Neutrophil (primary cell): ENCODE measurements at regions not wholly inside any gene's neighbourhood (a gene's known extent, or its start where the extent isn't known, plus 50 kb on each side); places are given as distances from the start of the nearest gene placed in this dataset.
"Not testable (repeated sequence)": the region's sequence is repeated elsewhere in the genome, so short reads cannot be mapped to it uniquely, and the experiment has no call there.

Experiments
- H3K27ac ChIP-seq: fragments of 200-600 bp; sonication (generic); 2 replicates; pipeline ENCODE4 v1.5.1; 2016; ENCODE audit warnings: mild to moderate bottlenecking, moderate library complexity
- H3K27me3 ChIP-seq: fragments of 200-600 bp; sonication (generic); 2 replicates; pipeline ENCODE4 v1.6.0; 2016; ENCODE audit warnings: mild to moderate bottlenecking
- H3K36me3 ChIP-seq: fragments of 200-600 bp; sonication (generic); 2 replicates; pipeline ENCODE4 v1.5.1; 2017
- H3K4me1 ChIP-seq, 2 experiments: fragments of 200-600 bp in 1 of 2; sonication (generic) in 1 of 2; 1 replicate in 1 of 2; 2 replicates in 1 of 2; pipeline versions ENCODE4 v1.5.1 to v1.6.1; 2013 to 2016; ENCODE audit warnings: low read depth in 1 of 2, low read length in 1 of 2, mild to moderate bottlenecking in 1 of 2, moderate library complexity in 1 of 2; ENCODE audit not compliant: control insufficient read depth in 1 of 2, insufficient read depth in 1 of 2
- H3K4me3 ChIP-seq, 2 experiments: fragments of 200-600 bp in 1 of 2; sonication (generic) in 1 of 2; 1 replicate in 1 of 2; 2 replicates in 1 of 2; pipeline ENCODE4 v1.5.1; 2013 to 2016; ENCODE audit warnings: low read depth in 1 of 2, low read length in 1 of 2, mild to moderate bottlenecking in 1 of 2, moderate library complexity in 1 of 2
- H3K9me3 ChIP-seq: fragments of 200-600 bp; sonication (generic); 2 replicates; pipeline ENCODE4 v1.5.1; 2016
- TF ChIP-seq, protein P1 (sequence below): fragments of 200-600 bp; sonication (generic); IDR thresholded peaks from 2 replicates; pipeline ENCODE4 v1.5.1; 2016; ENCODE audit warnings: antibody characterized with exemption

DNA sequence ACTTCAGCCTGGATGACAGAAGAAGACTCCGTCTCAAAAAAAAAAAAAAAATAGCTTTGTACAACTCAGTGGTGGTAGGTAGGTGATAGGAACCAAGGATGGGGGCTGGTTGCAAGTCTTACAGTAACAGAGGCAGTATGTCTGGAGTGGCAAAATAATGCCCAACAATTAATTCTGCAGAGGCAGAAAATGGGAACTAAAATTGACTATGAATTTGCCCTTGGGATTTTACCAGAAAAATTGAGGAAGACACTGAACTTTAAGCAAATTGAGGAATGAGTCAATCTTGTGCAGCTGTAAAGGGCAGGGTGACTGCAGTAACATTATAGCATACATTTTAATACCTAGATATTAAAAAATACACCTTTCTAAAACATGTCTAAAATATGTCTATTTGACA is 116.1 kb upstream of the FOXN2 start:
- Histone ChIP-seq H3K36me3 (no peaks in the 10 kb centered on the region), H3K4me1 (peaks cover 35 to 36% of the 10 kb centered on the region in 2 experiments), H3K9me3 (no peaks in the 10 kb centered on the region), H3K27me3 (no peaks in the 10 kb centered on the region), H3K27ac (peak overlapping the region; percentile 35), H3K4me3 (no peak overlapping the region)
- TF ChIP-seq, protein P1, sequence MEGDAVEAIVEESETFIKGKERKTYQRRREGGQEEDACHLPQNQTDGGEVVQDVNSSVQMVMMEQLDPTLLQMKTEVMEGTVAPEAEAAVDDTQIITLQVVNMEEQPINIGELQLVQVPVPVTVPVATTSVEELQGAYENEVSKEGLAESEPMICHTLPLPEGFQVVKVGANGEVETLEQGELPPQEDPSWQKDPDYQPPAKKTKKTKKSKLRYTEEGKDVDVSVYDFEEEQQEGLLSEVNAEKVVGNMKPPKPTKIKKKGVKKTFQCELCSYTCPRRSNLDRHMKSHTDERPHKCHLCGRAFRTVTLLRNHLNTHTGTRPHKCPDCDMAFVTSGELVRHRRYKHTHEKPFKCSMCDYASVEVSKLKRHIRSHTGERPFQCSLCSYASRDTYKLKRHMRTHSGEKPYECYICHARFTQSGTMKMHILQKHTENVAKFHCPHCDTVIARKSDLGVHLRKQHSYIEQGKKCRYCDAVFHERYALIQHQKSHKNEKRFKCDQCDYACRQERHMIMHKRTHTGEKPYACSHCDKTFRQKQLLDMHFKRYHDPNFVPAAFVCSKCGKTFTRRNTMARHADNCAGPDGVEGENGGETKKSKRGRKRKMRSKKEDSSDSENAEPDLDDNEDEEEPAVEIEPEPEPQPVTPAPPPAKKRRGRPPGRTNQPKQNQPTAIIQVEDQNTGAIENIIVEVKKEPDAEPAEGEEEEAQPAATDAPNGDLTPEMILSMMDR, result no peak

DNA sequence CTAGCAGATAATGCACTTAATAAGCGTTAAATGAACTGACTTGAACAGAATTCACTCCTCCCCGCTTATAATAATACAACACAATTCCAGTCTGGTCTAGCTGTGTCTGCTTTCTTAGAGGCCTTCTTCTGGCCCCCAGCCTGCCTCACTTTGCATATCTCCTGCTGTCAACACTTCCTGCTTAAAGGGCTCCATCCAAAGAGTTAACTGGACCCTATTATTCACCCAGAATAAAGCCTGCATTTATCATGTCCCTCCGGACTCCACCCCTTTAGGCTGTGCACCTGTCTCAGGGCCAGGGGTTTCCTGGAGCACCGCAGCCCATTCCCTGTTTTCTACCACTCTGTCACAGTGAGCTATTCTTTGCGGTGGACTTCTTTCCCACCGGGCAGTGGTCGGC is 115.4 kb upstream of the FOXN2 start:
- no peaks in the 10 kb centered on the region for H3K27me3 ChIP-seq
- H3K9me3 ChIP-seq, result no peaks in the 10 kb centered on the region
- TF ChIP-seq, protein P1, result no peak

DNA sequence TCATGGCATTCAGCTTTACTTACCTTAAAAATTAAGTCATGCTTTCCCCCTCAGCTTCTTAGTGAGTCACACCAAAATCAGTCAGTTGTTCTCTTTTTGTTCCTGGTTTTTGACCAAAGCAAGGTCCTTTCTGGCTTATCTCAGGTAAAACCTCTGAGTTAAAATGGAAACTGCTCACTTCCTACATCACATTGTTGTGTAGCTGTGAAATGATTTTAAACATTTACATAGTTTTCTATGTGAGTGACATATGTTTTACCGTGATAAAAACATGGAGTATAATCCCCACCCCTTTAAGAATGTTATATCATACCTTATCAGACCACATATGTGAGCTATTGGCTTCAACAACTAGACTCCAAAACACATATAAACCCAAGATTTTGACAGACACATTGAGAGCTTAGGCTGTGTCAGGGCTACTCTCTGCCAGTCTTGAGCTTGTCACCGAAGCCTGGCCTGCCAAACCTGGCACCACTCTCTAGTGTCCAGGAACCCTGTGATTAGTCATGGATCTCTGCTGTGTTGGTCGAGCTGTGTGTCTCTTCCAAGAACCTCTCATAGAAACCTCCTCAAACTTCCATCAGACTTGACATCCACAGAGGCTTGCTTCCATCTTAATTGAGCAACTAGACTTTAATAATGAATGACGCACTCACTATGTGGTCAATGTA is 113.7 kb upstream of the FOXN2 start:
- TF ChIP-seq, protein P1, result no peak
- Histone ChIP-seq H3K9me3 (no peaks in the 10 kb centered on the region), H3K4me3 (no peak overlapping the region), H3K27me3 (no peaks in the 10 kb centered on the region), H3K36me3 (no peaks in the 10 kb centered on the region), H3K4me1 (peaks cover 29 to 32% of the 10 kb centered on the region in 2 experiments), H3K27ac (no peak overlapping the region)

More for the DNA sequence above, 115.4 kb upstream of the FOXN2 start:
- Histone ChIP-seq H3K36me3 (no peaks in the 10 kb centered on the region), H3K4me1 (peaks cover 35 to 36% of the 10 kb centered on the region in 2 experiments), H3K27ac (peak overlapping the region; percentile 35), H3K4me3 (no peak overlapping the region)

DNA sequence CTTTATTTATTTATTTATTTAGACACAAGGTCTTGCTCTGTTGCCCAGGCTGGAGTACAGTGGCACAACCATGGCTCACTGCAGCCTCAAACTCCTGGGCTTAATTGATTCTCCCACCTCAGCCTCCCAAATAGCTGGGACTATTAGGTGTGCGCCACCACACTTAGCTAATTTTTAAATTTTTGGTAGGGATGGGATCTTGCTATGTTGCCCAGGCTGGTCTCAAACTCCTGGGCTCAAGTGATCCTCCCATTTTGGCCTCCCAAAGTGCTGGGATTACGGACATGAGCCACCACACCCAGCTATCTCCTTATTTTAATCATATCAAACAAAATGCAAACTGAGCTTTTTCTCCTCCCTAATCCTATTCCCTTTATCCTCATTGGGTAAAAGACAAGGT is 113.0 kb upstream of the FOXN2 start:
- H3K4me1 ChIP-seq, result peaks cover 22 to 26% of the 10 kb centered on the region in 2 experiments
- H3K27ac ChIP-seq, H3K9me3 ChIP-seq, H3K36me3 ChIP-seq, H3K27me3 ChIP-seq, H3K4me3 ChIP-seq: not testable (repeated sequence)

DNA sequence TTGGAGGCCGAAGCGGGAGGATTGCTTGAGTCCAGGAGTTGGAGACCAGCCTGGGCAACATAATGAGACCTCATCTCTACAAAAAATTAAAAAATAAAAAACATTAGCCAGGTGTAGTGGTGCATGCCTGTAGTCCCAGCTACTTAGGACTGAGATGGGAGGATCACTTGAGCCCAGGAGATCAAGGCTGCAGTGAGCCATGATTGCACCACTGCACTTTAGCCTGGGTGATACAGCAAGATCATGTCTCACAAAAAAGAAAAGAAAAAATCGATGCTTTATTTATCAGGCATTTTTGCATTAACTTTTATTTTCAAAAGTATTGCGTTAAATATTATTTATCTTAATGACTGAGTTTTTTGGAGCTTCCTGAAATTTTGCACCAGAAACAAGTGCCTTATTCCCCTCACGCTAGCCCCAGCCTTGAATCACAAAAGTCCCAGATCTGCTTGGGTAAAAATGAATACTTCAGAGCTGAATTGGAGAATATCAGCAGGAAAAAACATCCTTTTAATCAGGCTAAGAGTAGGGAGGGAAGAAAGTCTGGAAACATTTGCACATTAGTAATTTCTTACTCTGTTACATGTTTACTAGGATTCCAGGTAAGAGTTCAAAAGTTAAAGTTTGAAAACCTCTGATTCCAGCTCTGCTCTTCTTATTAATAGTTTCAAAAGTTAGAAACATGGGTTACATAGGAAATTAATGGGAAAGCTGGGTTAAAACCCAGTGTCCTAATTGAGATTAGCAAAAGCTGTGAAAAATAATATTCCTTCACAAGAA is 111.4 kb upstream of the FOXN2 start:
- TF ChIP-seq, protein P1, result no peak
- no peak overlapping the region for H3K27ac ChIP-seq

DNA sequence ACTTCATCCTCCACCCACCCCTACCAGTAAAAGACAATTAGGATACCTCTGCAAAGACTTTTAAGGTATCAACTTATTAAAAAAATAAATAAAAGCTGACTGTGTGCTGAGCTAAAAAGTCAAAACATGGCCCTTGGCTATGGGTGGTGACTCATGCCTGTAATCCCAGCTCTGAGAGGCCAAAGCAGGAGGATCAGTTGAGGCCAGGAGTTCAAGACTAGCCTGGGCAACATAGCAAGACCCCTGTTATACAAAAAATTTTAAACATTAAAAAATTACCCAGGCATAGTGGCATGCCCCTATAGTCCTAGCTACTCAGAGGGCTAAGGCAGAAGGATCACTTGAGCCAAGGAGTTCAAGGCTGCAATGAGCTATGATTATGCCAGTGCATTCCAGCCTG is 110.8 kb upstream of the FOXN2 start:
- Histone ChIP-seq H3K4me3 (no peak overlapping the region), H3K27ac (no peak overlapping the region), H3K27me3 (no peaks in the 10 kb centered on the region), H3K9me3 (no peaks in the 10 kb centered on the region), H3K4me1 (peaks cover 26 to 27% of the 10 kb centered on the region in 2 experiments), H3K36me3 (no peaks in the 10 kb centered on the region)
- TF ChIP-seq, protein P1, result no peak

More for the DNA sequence above, 111.4 kb upstream of the FOXN2 start:
- no peaks in the 10 kb centered on the region for H3K36me3 ChIP-seq
- H3K4me3 ChIP-seq, result no peak overlapping the region
- peaks cover 24 to 27% of the 10 kb centered on the region in 2 experiments for H3K4me1 ChIP-seq
- no peaks in the 10 kb centered on the region for H3K9me3 ChIP-seq
- no peaks in the 10 kb centered on the region for H3K27me3 ChIP-seq
